ENCODE measurements at regions not wholly inside any gene's neighbourhood (a gene's known extent, or its start where the extent isn't known, plus 50 kb on each side); places are given as distances from the start of the nearest gene placed in this dataset.
"Not testable (repeated sequence)": the region's sequence is repeated elsewhere in the genome, so short reads cannot be mapped to it uniquely, and the experiment has no call there.

DNA sequence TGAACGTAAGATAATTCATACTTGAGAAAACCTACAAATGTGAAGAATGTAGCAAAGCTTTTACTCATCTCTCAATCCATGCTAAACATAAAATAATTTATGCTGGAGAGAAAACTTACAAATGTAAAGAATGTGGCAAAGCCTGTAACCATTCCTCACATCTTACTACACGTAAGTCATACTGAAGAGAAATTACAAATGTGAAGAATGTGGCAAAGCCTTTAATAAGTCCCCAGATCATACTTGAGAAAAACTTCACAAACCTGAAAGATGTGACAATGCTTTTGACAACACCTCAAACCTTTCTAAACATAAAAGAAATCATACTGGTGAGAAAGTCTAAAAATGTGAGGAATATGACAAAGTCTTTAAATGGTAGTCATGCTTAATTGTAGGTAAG is 89.4 kb downstream of the ZNF675 start:
- no peak for DNase-seq

DNA sequence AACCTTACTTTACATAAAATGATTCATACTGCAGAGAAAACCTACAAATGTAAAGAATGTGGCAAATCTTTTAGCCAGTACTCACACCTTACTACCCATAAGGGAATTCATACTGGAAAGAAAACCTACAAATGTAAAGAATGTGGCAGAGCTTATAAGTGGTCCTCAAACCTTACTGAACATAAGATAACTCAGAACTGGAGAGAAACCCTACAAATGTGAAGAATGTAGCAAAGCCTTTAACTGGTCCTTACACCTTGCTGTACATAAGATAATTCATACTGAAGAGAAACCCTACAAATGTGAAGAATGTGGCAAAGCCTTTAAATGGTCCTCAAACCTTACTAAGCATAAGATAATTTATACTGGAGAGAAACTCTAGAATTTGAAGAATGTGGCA is 90.1 kb downstream of the ZNF675 start:
- no peak for DNase-seq

DNA sequence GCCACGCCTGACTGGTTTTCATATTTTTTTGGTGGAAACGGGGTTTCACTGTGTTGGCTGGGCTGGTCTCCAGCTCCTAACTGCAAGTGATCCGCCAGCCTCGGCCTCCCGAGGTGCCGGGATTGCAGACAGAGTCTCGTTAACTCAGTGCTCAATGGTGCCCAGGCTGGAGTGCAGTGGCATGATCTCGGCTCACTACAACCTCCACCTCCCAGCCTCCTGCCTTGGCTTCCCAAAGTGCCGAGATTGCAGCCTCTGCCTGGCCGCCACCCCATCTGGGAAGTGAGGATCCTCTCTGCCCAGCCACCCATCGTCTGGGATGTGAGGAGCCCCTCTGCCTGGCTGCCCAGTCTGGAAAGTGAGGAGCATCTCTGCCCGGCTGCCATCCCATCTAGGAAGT is 92.7 kb downstream of the ZNF675 start:
- not testable (repeated sequence) for DNase-seq

DNA sequence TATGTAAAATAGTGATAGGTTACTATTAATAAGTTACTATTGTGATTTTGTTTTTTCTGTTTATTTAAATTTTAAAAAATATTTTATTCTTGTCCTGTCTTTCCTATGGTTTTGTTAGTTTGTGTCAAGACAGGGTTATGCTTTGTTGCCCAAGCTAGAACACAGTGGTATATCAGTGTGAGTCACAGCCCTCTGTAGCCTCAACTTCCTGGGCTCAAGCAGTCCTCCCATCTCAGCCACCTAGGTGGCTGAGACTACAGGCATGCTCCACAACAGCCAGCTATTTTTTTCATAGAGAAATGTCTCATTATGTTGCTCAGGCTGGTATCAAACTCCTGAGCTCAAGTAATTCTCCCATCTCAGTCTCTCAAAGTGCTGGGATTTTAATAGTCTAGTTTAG is 99.5 kb downstream of the ZNF675 start:
- DNase-seq = no peak

DNA sequence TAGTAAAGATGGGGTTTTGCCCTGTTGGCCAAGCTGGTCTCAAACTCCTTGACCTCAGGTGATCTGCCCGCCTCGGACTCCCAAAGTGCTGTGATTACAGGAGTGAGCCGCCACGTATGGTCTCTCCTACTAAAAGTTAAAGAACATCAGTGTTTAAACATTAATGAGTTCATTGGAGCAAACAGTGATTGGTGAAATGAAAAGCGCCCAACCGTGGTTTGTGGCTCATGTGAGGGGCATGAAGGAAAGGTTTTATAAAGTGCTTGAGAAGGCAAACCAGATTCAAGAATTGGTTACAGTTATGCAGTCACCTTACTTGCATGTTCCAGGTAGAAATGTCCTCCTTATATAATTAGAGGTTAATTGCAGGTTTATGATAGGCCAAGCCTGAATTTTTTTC is 109.5 kb downstream of the ZNF675 start:
- DNase-seq = no peak

DNA sequence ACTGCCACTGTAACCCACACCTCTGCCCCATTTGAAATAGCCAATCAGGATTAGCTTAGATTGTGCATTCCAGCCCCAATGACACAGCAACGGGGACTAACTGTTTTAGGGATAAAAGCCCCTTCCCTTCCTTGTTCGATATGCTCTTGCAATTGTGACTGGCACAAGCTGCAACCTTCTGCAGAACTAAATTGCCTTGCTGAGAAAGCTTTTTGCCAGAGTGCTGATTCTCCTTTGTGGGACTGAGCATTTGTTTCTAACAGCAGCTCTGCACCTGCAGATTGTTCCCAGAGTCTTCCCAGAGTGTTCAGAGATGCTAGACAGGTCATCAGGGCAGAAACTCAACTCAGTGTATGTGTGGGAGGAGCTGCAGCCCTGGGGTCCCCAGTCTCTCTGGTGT is 115.8 kb downstream of the ZNF675 start:
- DNase-seq = peak; percentile 1

DNA sequence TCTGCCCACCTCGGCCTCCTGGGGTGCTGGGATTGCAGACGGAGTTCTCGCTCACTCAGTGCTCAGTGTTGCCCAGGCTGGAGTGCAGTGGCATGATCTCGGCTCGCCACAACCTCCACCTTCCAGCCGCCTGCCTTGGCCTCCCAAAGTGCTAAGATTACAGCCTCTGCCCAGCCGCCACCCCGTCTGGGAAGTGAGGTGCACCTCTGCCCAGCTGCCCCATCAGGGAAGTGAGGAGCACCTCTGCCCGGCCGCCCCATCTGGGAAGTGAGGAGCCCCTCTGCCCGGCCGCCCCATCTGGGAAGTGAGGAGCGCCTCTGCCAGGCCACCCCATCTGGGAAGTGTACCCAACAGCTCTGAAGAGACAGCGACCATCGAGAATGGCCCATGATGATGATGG is 118.9 kb downstream of the ZNF675 start:
- not testable (repeated sequence) for DNase-seq

DNA sequence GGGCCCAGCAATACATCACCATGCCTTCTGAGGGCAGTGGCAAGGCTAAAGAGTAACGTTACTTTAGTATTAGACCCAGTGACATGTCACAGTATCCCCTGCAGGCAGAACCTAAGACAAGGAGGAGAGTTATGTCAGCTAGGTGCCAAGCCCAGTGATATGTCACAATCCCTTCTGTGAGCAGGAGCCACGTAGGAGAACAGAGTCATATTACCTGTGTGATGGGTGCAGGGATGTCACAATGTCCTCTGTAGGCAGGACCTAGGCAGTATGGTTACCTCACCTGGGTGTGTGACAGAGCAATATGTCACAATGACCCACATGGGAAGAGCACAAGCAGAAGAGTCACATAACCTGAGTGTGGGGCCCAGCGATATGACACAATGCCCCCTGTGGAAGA is 121.8 kb downstream of the ZNF675 start:
- DNase-seq = no peak

DNA sequence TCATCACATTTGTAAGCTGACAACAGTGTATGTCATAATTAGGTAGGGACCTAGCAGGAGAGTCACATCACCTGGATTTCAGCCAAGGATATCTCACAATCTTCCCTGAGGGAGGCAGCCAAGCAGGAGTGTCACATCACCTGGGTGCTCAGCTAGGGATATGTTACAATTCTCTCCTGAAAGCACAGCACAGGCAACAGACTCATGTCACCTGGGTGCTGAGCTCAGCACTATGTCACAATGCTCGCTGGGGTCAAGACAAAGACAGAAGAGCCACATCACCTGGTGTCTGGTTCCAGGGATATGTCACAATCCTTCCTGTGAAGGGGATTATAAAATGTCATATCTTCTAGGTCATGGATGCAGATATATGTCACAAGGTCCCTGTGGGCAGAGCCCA is 123.7 kb downstream of the ZNF675 start:
- DNase-seq = no peak

DNA sequence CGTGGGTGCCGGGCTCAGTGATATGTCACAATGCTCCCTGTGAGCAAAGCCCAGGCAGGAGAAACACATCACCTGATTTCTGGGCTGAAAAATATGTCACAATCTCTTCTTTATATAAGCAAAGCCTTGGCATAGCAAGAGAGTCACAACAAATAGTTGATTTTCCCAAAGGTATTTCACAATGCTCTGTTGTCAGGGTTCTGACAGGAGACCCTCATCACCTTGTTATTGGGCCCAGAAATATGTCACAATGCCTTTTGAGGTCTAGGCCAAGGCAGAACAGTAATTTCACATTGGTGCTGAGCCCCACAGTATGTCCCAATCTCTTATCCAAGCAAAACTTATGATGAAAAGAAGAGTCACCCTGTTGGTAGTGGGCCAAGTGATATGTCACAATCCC is 125.7 kb downstream of the ZNF675 start:
- no peak for DNase-seq

DNA sequence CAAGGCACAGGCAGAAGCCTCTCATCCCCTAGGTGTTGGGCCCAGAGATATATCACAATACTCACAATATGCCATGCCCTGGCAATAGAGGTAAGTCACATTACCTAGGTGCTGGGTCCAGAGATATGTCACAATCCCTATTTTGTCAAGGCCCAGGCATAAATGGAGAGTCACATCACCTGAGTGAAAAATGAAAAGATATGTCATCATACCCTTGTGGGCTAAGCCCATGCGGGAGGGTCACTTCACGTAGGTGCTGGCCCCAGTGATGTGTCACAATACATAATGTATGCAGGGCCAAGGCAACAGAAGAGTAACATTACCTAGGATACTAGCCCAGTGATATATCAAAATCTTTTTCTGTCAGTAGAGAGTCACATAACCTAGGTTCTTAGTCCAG is 127.0 kb downstream of the ZNF675 start:
- DNase-seq = no peak

DNA sequence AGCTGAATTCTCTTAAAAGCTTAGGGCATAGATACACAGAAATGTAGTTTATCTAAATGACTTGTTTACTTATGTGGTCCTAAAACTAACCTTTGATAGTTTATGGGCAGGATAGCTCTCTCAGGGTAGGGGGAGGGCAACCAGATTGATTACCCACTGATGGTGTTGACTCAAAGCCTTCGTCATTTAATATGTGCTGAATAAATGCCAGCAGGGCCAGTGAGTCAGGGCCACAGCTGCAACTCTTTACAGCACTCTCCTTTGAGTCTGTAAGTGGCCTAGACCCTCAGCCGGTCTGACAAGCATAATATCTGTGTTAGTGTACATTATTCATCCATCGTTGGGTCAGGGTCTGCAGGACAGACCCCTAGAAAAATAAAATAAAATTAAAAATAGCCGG is 128.5 kb downstream of the ZNF675 start:
- DNase-seq = no peak

DNA sequence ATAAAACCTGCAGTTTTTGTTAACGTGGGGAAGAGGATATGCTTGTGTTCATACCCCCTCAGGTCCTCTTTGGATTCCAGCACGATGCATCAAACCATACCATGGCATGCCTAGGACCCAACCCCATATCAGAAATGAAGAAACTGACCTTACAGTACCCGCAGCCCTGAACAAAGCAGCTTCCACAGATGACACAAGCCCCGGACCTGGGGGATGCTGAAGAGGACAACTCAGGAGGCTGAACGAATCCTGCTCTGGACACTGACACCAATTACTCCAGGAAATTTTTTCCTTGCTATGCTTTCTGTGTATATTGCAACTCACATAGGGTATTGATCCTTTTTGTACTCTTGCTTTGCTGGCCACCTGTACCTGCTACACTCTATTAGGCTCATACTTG is 129.6 kb downstream of the ZNF675 start:
- no peak for DNase-seq

DNA sequence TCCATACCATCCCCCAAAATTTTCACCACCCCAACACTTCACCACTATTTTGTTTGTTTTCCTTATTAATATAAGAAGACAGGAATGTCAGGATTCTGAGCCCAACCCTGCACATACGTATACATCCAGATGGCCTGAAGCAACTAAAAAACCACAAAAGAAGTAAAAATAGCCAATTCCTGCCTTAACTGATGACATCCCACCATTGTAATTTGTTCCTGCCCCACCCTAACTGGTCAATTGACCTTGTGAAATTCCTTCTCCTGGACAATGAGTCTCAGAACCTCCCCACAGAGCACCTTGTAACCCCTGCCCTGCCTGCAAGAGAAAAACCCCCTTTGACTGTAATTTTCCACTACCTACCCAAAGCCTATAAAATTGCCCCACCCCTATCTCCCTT is 132.5 kb downstream of the ZNF675 start:
- no peak for DNase-seq

DNA sequence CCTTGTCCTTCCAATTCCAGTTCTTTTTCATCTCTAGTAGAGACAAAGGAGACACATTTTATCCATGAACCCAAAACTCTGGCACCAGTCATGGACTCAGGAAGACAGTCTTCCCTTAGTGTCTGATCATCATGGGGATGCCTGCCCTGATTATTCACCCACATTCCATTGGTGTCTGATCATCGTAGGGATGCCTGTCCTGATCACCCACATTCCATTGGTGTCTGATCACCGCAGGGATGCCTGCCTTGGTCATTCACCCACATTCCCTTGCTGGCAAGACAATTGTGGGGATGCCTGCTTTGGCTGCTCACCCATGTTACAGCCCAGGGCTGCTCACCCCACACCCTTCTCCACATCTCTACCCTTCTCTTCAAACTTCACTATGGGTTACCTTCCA is 136.9 kb downstream of the ZNF675 start:
- not testable (repeated sequence) for DNase-seq

DNA sequence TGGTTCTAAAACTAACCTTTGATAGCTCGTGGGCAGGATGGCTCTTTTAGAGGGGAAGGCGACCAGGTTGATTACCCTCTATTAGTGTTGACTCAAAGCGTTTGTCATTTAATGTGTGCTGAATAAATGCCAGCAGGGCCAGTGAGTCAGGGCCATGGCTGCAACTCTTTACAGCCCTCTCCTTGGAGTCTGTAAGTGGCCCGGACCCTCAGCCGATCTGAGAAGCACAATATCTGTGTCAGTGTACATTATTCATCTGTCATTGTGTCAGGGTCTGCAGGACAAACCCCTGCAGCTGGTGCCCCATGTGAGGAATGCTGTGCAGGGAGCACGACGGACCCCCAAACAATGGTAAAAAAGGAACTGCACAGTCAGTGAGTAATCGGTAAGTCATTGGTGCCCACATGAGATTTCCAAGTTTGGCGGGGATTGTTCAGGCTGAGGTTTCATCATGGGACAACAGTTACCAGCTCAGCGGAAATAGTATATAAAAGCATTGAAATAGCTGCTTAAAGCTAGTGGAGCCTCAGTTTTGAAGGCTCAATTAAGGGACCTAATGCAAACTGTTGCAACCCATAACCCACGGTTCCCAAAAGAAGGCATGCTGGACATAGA is 139.1 kb downstream of the ZNF675 start:
- no peak for DNase-seq

DNA sequence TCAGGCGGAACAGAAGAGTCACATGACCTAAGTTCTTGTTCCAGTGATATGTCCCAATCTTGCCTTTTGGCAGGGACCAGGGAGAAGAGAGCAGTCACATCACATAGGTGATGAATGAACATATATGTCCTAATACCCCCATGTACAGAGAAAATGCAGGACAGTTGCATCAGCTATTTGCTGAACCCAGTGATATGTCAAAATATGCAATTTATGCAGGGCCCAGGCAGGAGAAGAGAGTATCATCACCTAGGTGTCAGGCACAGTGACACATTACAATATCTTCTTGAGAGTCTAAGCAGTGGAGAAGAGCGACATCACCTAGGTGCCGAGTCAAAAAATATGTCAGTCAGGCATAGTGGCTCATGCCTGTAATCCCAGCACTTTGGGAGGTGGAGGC is 139.9 kb downstream of the ZNF675 start:
- DNase-seq = no peak

DNA sequence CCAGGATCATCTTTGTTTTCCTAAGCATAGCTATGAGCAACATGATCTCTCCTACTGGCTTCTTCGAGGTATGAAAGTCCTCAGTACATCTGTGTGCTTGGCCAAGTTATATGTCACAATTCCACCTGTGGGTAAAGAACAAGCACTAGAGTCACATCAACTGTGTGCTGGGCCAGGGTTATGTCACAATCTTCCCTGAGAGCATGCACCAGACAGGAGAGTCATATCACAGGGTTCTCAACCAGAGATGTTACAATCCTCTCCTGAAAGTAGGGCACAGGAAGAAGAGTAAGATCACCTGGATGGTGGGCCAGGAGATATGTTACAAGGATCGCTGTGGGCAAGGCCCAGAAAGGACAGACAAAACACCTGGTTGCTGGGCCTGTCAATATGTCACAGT is 143.7 kb downstream of the ZNF675 start:
- DNase-seq = no peak

DNA sequence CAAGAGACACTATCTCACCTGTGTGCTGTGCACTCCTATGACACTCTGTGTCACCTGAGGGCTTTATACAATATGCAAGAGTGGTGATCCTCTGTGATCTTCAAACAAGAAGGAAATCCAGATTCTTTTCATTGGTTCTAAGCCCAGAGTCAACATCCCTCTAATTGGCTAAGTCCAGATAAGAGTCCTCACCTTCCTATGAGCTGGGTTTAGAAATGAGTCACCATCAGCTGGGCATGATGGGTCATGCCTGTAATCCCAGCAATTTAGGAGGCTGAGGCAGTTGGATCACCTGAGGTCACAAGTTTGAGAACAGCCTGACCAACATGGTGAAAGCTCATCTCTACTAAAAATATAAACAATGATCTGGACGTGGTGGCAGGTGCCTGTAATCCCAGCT is 144.4 kb downstream of the ZNF675 start:
- no peak for DNase-seq

DNA sequence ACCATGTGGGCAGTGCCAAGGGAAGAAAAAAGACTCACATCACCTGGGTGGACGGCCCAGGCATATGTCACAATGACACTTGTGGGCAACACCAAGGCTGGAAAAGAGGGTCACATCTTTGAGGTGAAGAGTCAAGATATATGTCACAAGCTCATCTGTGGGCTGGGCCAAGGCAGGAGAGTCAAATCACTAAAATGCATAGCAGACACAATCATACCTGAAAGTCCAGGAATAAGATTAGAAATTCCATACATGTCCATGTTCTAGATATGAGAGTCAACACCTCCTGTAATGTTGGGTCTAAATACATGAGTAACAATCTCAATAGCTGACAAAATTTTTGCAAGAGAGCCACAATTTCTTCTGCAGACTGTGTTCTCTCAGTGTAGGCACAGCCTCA is 145.0 kb downstream of the ZNF675 start:
- no peak for DNase-seq

DNA sequence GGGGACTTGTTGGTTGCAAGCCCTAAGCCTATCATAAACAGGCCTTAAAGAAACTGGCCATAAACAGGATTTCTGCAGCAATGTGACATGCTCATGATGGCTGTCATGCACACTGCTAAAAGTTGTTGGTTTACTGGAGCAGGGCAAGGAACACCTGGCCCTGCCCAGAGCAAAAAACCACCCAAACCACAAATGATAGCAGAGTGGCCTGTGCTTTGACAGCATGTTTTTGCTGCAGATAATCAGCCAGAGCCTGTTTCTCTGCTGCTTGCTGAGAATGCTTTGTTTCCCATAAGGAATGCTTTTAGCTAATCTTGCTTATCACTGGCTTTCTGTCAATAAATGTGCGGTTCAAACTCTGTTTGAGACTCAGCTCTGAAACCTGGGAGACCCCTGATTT is 144.9 kb upstream of the ZNF91 start:
- DNase-seq = not testable (repeated sequence)

DNA sequence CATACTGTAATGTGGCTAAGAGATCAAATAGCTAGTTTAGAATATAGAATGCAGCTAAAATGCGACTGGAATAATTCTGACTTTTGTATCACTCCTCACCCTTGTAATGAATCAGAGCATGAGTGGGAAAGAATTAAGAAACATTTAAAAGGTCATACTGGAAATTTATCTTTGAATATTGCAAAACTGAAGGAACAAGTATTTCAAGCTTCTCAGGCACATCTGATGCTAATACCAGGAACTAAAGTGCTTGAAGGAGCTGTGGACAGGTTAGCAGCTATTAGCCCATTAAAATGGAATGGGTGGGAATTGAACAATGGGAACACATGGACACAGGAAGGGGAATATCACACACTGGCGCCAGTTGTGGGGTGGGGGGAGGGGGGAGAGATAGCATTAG is 144.2 kb upstream of the ZNF91 start:
- no peak for DNase-seq

DNA sequence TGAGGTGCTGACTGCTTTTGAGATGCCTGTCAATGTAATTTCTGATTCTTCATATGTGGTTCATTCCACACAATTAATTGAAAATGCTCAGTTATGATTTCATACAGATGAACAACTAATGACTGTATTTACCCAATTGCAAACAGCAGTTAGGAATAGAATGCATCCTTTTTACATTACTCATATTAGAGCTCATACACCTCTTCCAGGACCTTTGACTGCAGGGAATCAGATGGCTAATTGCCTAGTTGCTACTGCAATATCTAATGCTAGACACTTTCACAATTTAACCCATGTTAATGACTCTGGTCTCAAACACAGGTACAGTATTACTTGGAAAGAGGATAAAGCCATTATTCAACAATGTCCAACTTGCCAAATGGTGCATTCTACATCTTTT is 141.9 kb upstream of the ZNF91 start:
- not testable (repeated sequence) for DNase-seq

DNA sequence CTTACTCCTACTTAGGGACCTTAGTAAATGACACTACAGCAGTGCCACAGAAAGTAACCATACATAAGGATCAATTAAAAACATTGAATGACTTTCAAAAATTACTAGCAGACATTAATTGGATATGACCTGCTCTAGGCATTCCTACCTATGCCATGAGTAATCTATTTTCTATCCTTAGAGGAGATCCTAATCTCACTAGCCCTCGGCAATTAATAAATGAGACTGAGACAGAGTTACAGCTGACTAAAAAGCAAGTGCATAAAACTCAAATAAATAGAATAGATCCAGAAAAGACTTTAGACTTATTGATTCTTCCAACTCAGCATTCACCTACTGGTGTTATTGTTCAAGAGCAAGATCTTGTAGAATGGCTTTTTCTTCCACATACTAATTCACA is 141.1 kb upstream of the ZNF91 start:
- DNase-seq = not testable (repeated sequence)

DNA sequence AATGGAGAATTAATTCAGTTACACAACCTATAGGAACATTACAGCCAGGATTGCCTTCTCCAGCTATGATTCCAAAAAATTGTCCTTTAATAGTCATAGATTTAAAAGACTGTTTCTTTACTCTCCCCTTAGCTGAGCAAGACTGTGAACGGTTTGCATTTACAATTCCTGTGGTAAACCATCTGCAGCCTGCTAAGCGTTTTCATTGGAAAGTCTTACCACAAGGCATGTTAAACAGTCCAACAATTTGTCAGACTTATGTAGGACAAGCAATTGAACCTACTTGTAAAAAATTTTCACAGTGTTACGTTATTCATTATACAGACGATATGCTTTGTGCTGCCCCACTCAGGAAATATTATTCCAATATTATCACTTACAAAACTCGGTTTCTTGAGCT is 140.6 kb upstream of the ZNF91 start:
- not testable (repeated sequence) for DNase-seq

DNA sequence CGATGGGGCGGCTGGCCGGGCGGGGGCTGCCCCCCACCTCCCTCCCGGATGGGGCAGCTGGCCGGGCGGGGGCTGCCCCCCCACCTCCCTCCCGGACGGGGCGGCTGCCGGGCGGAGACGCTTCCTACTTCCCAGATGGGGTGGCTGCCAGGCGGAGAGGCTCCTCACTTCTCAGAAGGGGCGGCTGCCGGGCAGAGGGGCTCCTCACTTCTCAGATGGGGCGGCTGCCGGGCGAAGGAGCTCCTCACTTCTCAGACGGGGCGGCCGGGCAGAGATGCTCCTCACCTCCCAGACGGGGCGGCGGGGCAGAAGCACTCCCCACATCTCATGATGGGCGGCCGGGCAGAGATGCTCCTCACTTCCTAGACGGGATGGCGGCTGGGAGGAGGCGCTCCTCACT is 138.2 kb upstream of the ZNF91 start:
- not testable (repeated sequence) for DNase-seq
